ENCODE measurements at regions not wholly inside any gene's neighbourhood (a gene's known extent, or its start where the extent isn't known, plus 50 kb on each side); places are given as distances from the start of the nearest gene placed in this dataset.

GRCh38 chr9:71384343-71384742 is 262.9 kb upstream of the TRPM3 start:
- Histone ChIP-seq H3K27me3 (ENCODE audit: control insufficient read depth in 2 of 2, insufficient read depth in 2 of 2, low read length in 2 of 2) (no peaks in the 10 kb centered on the region), H3K4me2 (ENCODE audit: insufficient read depth, low read length) (no peak overlapping the region), H3K4me3 (replicated peaks in 1 of 3; ENCODE audit: insufficient read depth in 1 of 3, low read depth in 1 of 3, low read length in 3 of 3) (no peak overlapping the region), H3K4me1 (ENCODE audit: control insufficient read depth, extremely low read depth, insufficient read depth, low read length) (no peaks in the 10 kb centered on the region), H2AFZ (ENCODE audit: low read depth, low read length) (no peak overlapping the region), H3K9me1 (replicated peaks; ENCODE audit: control insufficient read depth, extremely low read depth, insufficient read depth, low read length) (no peaks in the 10 kb centered on the region), H3K9ac (replicated peaks; ENCODE audit: extremely low read depth, insufficient read depth, low read length) (no peak overlapping the region), H3K9me3 (replicated peaks; ENCODE audit: control insufficient read depth, insufficient read depth, low read length) (no peaks in the 10 kb centered on the region), H3K79me2 (ENCODE audit: control insufficient read depth, insufficient read depth, low read length) (no peaks in the 10 kb centered on the region), H4K20me1 (replicated peaks; ENCODE audit: control insufficient read depth, extremely low read depth, insufficient read depth, low read length) (no peaks in the 10 kb centered on the region), H3K36me3 (ENCODE audit: control insufficient read depth in 2 of 2, extremely low read depth in 1 of 2, insufficient read depth in 2 of 2, low read length in 2 of 2) (no peaks in the 10 kb centered on the region), H3K27ac (ENCODE audit: insufficient read depth, low read depth, low read length) (no peak overlapping the region)
- intact Hi-C loops (cut with micrococcal nuclease) (no loop called here), dilution Hi-C loops (cut with MboI; ENCODE audit: extremely low pct_ligation_motif_present, low sequenced_read_pairs) (no loop called here)
- no peak for FAIRE-seq
- CTCF ChIA-PET, result no interaction called here
- DNase-seq (ENCODE audit: low read depth, low spot score), result no peak
- POLR2A ChIA-PET, result no interaction called here
- no TSS peak for BruUV-seq (replicated peaks)
- no peak for TF ChIP-seq JUN (IDR thresholded peaks at IDR 0.05; ENCODE audit: borderline replicate concordance, insufficient read depth, insufficient read length, low read depth)
- TF ChIP-seq MAX (IDR thresholded peaks at IDR 0.05; ENCODE audit: insufficient read depth, insufficient read length), result no peak

GRCh38 chr9:71383308-71383940 is 262.0 kb upstream of the TRPM3 start:
- H4K20me1 ChIP-seq (replicated peaks; ENCODE audit: control insufficient read depth, extremely low read depth, insufficient read depth, low read length), result no peaks in the 10 kb centered on the region
- H3K9me1 ChIP-seq (replicated peaks; ENCODE audit: control insufficient read depth, extremely low read depth, insufficient read depth, low read length), result no peaks in the 10 kb centered on the region
- no peak for FAIRE-seq
- dilution Hi-C loops (cut with MboI; ENCODE audit: extremely low pct_ligation_motif_present, low sequenced_read_pairs), result no loop called here
- no peak for TF ChIP-seq EZH2 (IDR thresholded peaks at IDR 0.05; ENCODE audit: borderline replicate concordance, low read depth, low read length, severe bottlenecking)
- no peak for TF ChIP-seq POLR2AphosphoS5 (IDR thresholded peaks at IDR 0.05; ENCODE audit: insufficient read depth, low read depth, low read length)
- no peak for TF ChIP-seq MYC (IDR thresholded peaks at IDR 0.05; ENCODE audit: low read depth, low read length)
- TF ChIP-seq POLR2A (IDR thresholded peaks at IDR 0.05; ENCODE audit: low read depth, low read length), result no peak
- TF ChIP-seq GATA2 (IDR thresholded peaks at IDR 0.05; ENCODE audit: insufficient read depth, insufficient read length, low read depth, low read length), result no peak
- TF ChIP-seq, protein P1, sequence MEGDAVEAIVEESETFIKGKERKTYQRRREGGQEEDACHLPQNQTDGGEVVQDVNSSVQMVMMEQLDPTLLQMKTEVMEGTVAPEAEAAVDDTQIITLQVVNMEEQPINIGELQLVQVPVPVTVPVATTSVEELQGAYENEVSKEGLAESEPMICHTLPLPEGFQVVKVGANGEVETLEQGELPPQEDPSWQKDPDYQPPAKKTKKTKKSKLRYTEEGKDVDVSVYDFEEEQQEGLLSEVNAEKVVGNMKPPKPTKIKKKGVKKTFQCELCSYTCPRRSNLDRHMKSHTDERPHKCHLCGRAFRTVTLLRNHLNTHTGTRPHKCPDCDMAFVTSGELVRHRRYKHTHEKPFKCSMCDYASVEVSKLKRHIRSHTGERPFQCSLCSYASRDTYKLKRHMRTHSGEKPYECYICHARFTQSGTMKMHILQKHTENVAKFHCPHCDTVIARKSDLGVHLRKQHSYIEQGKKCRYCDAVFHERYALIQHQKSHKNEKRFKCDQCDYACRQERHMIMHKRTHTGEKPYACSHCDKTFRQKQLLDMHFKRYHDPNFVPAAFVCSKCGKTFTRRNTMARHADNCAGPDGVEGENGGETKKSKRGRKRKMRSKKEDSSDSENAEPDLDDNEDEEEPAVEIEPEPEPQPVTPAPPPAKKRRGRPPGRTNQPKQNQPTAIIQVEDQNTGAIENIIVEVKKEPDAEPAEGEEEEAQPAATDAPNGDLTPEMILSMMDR (IDR thresholded peaks at IDR 0.05; ENCODE audit: extremely low read depth in 1 of 2, insufficient read depth in 1 of 2, low read depth in 1 of 2, low read length in 2 of 2), result no peak
- TF ChIP-seq MAX (IDR thresholded peaks at IDR 0.05; ENCODE audit: insufficient read depth, insufficient read length), result no peak
- TF ChIP-seq FOS (IDR thresholded peaks at IDR 0.05; ENCODE audit: borderline replicate concordance, insufficient read depth, low read length), result no peak
- TF ChIP-seq JUN (IDR thresholded peaks at IDR 0.05; ENCODE audit: borderline replicate concordance, insufficient read depth, insufficient read length, low read depth), result no peak
- no peaks in the 10 kb centered on the region for H3K79me2 ChIP-seq (ENCODE audit: control insufficient read depth, insufficient read depth, low read length)
- no peak for DNase-seq (ENCODE audit: low read depth, low spot score)
- H3K9me3 ChIP-seq (replicated peaks; ENCODE audit: control insufficient read depth, insufficient read depth, low read length), result no peaks in the 10 kb centered on the region
- no peak overlapping the region for H2AFZ ChIP-seq (ENCODE audit: low read depth, low read length)
- H3K27ac ChIP-seq (ENCODE audit: insufficient read depth, low read depth, low read length), result no peak overlapping the region
- no peaks in the 10 kb centered on the region for H3K27me3 ChIP-seq (ENCODE audit: control insufficient read depth in 2 of 2, insufficient read depth in 2 of 2, low read length in 2 of 2)
- intact Hi-C loops (cut with micrococcal nuclease), result no loop called here
- no peak overlapping the region for H3K4me3 ChIP-seq (replicated peaks in 1 of 3; ENCODE audit: insufficient read depth in 1 of 3, low read depth in 1 of 3, low read length in 3 of 3)
- no TSS peak for BruUV-seq (replicated peaks)
- no peak overlapping the region for H3K9ac ChIP-seq (replicated peaks; ENCODE audit: extremely low read depth, insufficient read depth, low read length)
- ChIA-PET CTCF (no interaction called here), POLR2A (no interaction called here)
- no peak overlapping the region for H3K4me2 ChIP-seq (ENCODE audit: insufficient read depth, low read length)
- no peaks in the 10 kb centered on the region for H3K4me1 ChIP-seq (ENCODE audit: control insufficient read depth, extremely low read depth, insufficient read depth, low read length)
- H3K36me3 ChIP-seq (ENCODE audit: control insufficient read depth in 2 of 2, extremely low read depth in 1 of 2, insufficient read depth in 2 of 2, low read length in 2 of 2), result no peaks in the 10 kb centered on the region

Data from endothelial cell of umbilical vein (primary cell).